MM.1S (cell line): ENCODE measurements at regions not wholly inside any gene's neighbourhood (a gene's known extent, or its start where the extent isn't known, plus 50 kb on each side); places are given as distances from the start of the nearest gene placed in this dataset.

Experiments
- CTCF ChIP-seq: fragments of 300-600 bp; sonication (generic); IDR thresholded peaks from 2 replicates; pipeline ENCODE4 v1.5.1; 2016; ENCODE audit warnings: antibody characterized with exemption, low read length, mixed read lengths
- EZH2 ChIP-seq: fragments of 300-600 bp; sonication (generic); optimal IDR thresholded peaks from 2 replicates; pipeline ENCODE3; 2017; ENCODE audit warnings: low read depth, mild to moderate bottlenecking, antibody characterized with exemption, low read length, mixed read lengths
- EZH2phosphoT487 ChIP-seq: fragments of 300-600 bp; sonication (generic); IDR thresholded peaks from 2 replicates; pipeline ENCODE4 v1.6.1; 2018; ENCODE audit warnings: antibody characterized with exemption, low read length

DNA sequence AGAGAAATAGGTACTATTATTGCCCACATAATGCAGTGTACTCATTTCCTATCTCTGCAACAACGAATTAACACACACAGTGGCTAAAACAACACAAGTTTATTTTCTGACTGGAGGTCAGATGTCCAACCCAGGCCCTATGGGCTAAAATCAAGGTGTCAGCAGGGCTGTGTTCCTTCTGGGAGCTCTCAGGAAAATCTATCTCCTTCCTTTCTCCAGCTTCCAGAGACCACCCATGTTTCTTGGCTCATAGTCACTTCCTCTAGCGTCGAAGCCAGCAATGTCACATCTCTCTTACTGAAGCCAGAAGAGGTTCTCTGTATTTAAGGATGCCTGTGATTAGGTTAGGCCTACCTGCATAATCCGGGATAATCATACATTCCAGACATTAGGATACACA lies 60.9 kb upstream of the TOP1 start:
- TF ChIP-seq CTCF (no peak), EZH2 (no peak), EZH2phosphoT487 (no peak)
